ENCODE measurements at regions not wholly inside any gene's neighbourhood (a gene's known extent, or its start where the extent isn't known, plus 50 kb on each side); places are given as distances from the start of the nearest gene placed in this dataset.

- H3K4me1 ChIP-seq = no peaks in the 10 kb centered on the region
- in situ Hi-C loops (cut with MboI; ENCODE audit: low pct_ligation_motif_present in 1 of 4, low pct_unique_long_range_greater_than_20kb in 1 of 4, low sequenced_read_pairs in 3 of 4) (no loop called here), intact Hi-C loops (cut with DNase I; ENCODE audit: low total_unique reads) (no loop called here)
- H3K27me3 ChIP-seq = no peaks in the 10 kb centered on the region
- H3K36me3 ChIP-seq = no peaks in the 10 kb centered on the region
- H3K27ac ChIP-seq = no peak overlapping the region
- no peak overlapping the region for H3K4me3 ChIP-seq
- no peak for DNase-seq
- H3K9me3 ChIP-seq = no peaks in the 10 kb centered on the region
- WGBS, 2 donors (ENCODE audit: low coverage in 1 of 2) = 69 to 73% methylated on average over 4 to 6 of the region's 6 CpGs
- TF ChIP-seq POLR2A (IDR thresholded peaks at IDR 0.05) (no peak), CTCF (IDR thresholded peaks at IDR 0.05) (no peak), POLR2AphosphoS5 (IDR thresholded peaks at IDR 0.05) (no peak), EP300 (IDR thresholded peaks at IDR 0.05; ENCODE audit: low read depth) (no peak)
Measured at GRCh38 chr18:78352910-78353309, 626.7 kb upstream of the SALL3 start.

- Histone ChIP-seq H3K4me1 (no peaks in the 10 kb centered on the region), H3K9me3 (no peaks in the 10 kb centered on the region), H3K27ac (no peak overlapping the region), H3K4me3 (no peak overlapping the region), H3K36me3 (no peaks in the 10 kb centered on the region), H3K27me3 (no peaks in the 10 kb centered on the region)
- TF ChIP-seq EP300 (IDR thresholded peaks at IDR 0.05; ENCODE audit: low read depth) (no peak), POLR2A (IDR thresholded peaks at IDR 0.05) (no peak), CTCF (IDR thresholded peaks at IDR 0.05) (no peak), POLR2AphosphoS5 (IDR thresholded peaks at IDR 0.05) (no peak)
- in situ Hi-C loops (cut with MboI; ENCODE audit: low pct_ligation_motif_present in 1 of 4, low pct_unique_long_range_greater_than_20kb in 1 of 4, low sequenced_read_pairs in 3 of 4) = no loop called here
- intact Hi-C loops (cut with DNase I; ENCODE audit: low total_unique reads) = no loop called here
- no peak for DNase-seq
- WGBS, 2 donors (ENCODE audit: low coverage in 1 of 2) = 60 to 89% methylated on average over 1 to 15 of the region's 15 CpGs
Measured at GRCh38 chr18:78362198-78362597, 617.4 kb upstream of the SALL3 start.

- WGBS, 2 donors (ENCODE audit: low coverage in 1 of 2) = 94 to 98% methylated on average over 9 to 39 of the region's 44 CpGs
- Histone ChIP-seq H3K27ac (no peak overlapping the region), H3K4me1 (no peaks in the 10 kb centered on the region), H3K4me3 (no peak overlapping the region), H3K36me3 (no peaks in the 10 kb centered on the region), H3K27me3 (no peaks in the 10 kb centered on the region), H3K9me3 (no peaks in the 10 kb centered on the region)
- intact Hi-C loops (cut with DNase I; ENCODE audit: low total_unique reads) = no loop called here
- in situ Hi-C loops (cut with MboI; ENCODE audit: low pct_ligation_motif_present in 1 of 4, low pct_unique_long_range_greater_than_20kb in 1 of 4, low sequenced_read_pairs in 3 of 4) = no loop called here
- no peak for DNase-seq
- TF ChIP-seq EP300 (IDR thresholded peaks at IDR 0.05; ENCODE audit: low read depth) = no peak
- TF ChIP-seq POLR2AphosphoS5 (IDR thresholded peaks at IDR 0.05) = no peak
- TF ChIP-seq CTCF (IDR thresholded peaks at IDR 0.05) = no peak
- no peak for TF ChIP-seq POLR2A (IDR thresholded peaks at IDR 0.05)
Measured at GRCh38 chr18:78363556-78364387, 615.8 kb upstream of the SALL3 start.

GRCh38 chr18:78364388-78364960 is 615.1 kb upstream of the SALL3 start:
- no peaks in the 10 kb centered on the region for H3K27me3 ChIP-seq
- no peak overlapping the region for H3K4me3 ChIP-seq
- DNase-seq = no peak
- no peaks in the 10 kb centered on the region for H3K36me3 ChIP-seq
- 80 to 87% methylated on average over 1 to 13 of the region's 13 CpGs for WGBS, 2 donors (ENCODE audit: low coverage in 1 of 2)
- no peak overlapping the region for H3K27ac ChIP-seq
- intact Hi-C loops (cut with DNase I; ENCODE audit: low total_unique reads) = no loop called here
- no peaks in the 10 kb centered on the region for H3K4me1 ChIP-seq
- in situ Hi-C loops (cut with MboI; ENCODE audit: low pct_ligation_motif_present in 1 of 4, low pct_unique_long_range_greater_than_20kb in 1 of 4, low sequenced_read_pairs in 3 of 4) = no loop called here
- TF ChIP-seq EP300 (IDR thresholded peaks at IDR 0.05; ENCODE audit: low read depth) (no peak), POLR2AphosphoS5 (IDR thresholded peaks at IDR 0.05) (no peak), POLR2A (IDR thresholded peaks at IDR 0.05) (no peak), CTCF (IDR thresholded peaks at IDR 0.05) (no peak)
- no peaks in the 10 kb centered on the region for H3K9me3 ChIP-seq
